Upper lobe of right lung (tissue), 1 donor: ENCODE measurements at regions not wholly inside any gene's neighbourhood (a gene's known extent, or its start where the extent isn't known, plus 50 kb on each side); places are given as distances from the start of the nearest gene placed in this dataset.

Experiments used
- ATAC-seq: fragments of 200-7000 bp; cut with Tn5 transposase; one replicate; pipeline ENCODE4 v1.9.1; 2020; ENCODE audit warnings: mild to moderate bottlenecking, moderate library complexity
- DNase-seq: peaks from one replicate; pipeline ENCODE4 v3.0.0-alpha.2; 2020
- H3K27ac ChIP-seq: fragments of 200-600 bp; one replicate; pipeline ENCODE4 v1.8.0; 2022
- H3K27me3 ChIP-seq: fragments of 200-600 bp; one replicate; pipeline ENCODE4 v1.8.0; 2022; ENCODE audit warnings: mild to moderate bottlenecking
- H3K36me3 ChIP-seq: fragments of 200-600 bp; one replicate; pipeline ENCODE4 v1.8.0; 2022
- H3K4me1 ChIP-seq: fragments of 200-600 bp; one replicate; pipeline ENCODE4 v1.8.0; 2022
- H3K4me3 ChIP-seq: fragments of 200-600 bp; one replicate; pipeline ENCODE4 v1.8.0; 2022; ENCODE audit warnings: mild to moderate bottlenecking
- H3K9me3 ChIP-seq: fragments of 200-600 bp; one replicate; pipeline ENCODE4 v1.8.0; 2022
- CTCF ChIP-seq: fragments of 200-600 bp; IDR thresholded peaks from one replicate; pipeline ENCODE4 v1.8.0; 2022; ENCODE audit warnings: antibody characterized with exemption
- intact Hi-C: fragments of 100-400 bp; cut with DNase I; formaldehyde crosslinking; loops from one replicate; pipeline ENCODE4 v1.11.0; 2022
- donor health status: DM: no; HTN: yes; CAD: no; lungs with severe emphysema.

GRCh38 chr4:63017300-63017699 is 1392.0 kb downstream of the TECRL start:
- Histone ChIP-seq H3K27me3 (no peaks in the 10 kb centered on the region), H3K36me3 (no peaks in the 10 kb centered on the region), H3K4me1 (no peaks in the 10 kb centered on the region), H3K9me3 (no peaks in the 10 kb centered on the region), H3K4me3 (no peak overlapping the region), H3K27ac (no peak overlapping the region)
- ATAC-seq (no peak), DNase-seq (no peak)
- intact Hi-C loops, result no loop called here
- no peak for TF ChIP-seq CTCF

GRCh38 chr4:62970846-62971245 is 1438.4 kb downstream of the TECRL start:
- Histone ChIP-seq H3K4me3 (no peak overlapping the region), H3K27ac (no peak overlapping the region)
- no peak for DNase-seq

GRCh38 chr4:62960415-62960814 is 1448.8 kb downstream of the TECRL start:
- ATAC-seq (no peak), DNase-seq (no peak)
- Histone ChIP-seq H3K4me3 (no peak overlapping the region), H3K27ac (no peak overlapping the region), H3K36me3 (no peaks in the 10 kb centered on the region), H3K27me3 (no peaks in the 10 kb centered on the region), H3K9me3 (no peaks in the 10 kb centered on the region), H3K4me1 (no peaks in the 10 kb centered on the region)
- intact Hi-C loops, result no loop called here
- no peak for TF ChIP-seq CTCF

More at GRCh38 chr4:62970846-62971245, 1438.4 kb downstream of the TECRL start:
- Histone ChIP-seq H3K9me3 (no peaks in the 10 kb centered on the region), H3K36me3 (no peaks in the 10 kb centered on the region), H3K27me3 (no peaks in the 10 kb centered on the region), H3K4me1 (no peaks in the 10 kb centered on the region)
- ATAC-seq, result no peak
- no peak for TF ChIP-seq CTCF
- intact Hi-C loops, result no loop called here

GRCh38 chr4:62953752-62954151 is 1455.5 kb downstream of the TECRL start:
- no peak overlapping the region for H3K4me3 ChIP-seq
- intact Hi-C loops, result no loop called here
- no peaks in the 10 kb centered on the region for H3K9me3 ChIP-seq
- ATAC-seq (no peak), DNase-seq (no peak)
- no peak overlapping the region for H3K27ac ChIP-seq
- TF ChIP-seq CTCF, result no peak
- H3K4me1 ChIP-seq, result no peaks in the 10 kb centered on the region
- no peaks in the 10 kb centered on the region for H3K36me3 ChIP-seq
- H3K27me3 ChIP-seq, result no peaks in the 10 kb centered on the region

GRCh38 chr4:62952366-62952765 is 1456.9 kb downstream of the TECRL start:
- H3K36me3 ChIP-seq, result no peaks in the 10 kb centered on the region
- no peak for DNase-seq
- no peak for TF ChIP-seq CTCF
- no peak overlapping the region for H3K4me3 ChIP-seq
- H3K9me3 ChIP-seq, result no peaks in the 10 kb centered on the region
- H3K27me3 ChIP-seq, result no peaks in the 10 kb centered on the region
- H3K27ac ChIP-seq, result no peak overlapping the region
- intact Hi-C loops, result no loop called here
- no peak for ATAC-seq
- no peaks in the 10 kb centered on the region for H3K4me1 ChIP-seq

- H3K27me3 ChIP-seq, result no peaks in the 10 kb centered on the region
- TF ChIP-seq CTCF, result no peak
- ATAC-seq, result no peak
- H3K9me3 ChIP-seq, result no peaks in the 10 kb centered on the region
- no peaks in the 10 kb centered on the region for H3K36me3 ChIP-seq
- no peak for DNase-seq
- H3K27ac ChIP-seq, result no peak overlapping the region
- no peaks in the 10 kb centered on the region for H3K4me1 ChIP-seq
- no peak overlapping the region for H3K4me3 ChIP-seq
- intact Hi-C loops, result no loop called here
Measured at GRCh38 chr4:62948108-62948507, 1461.1 kb downstream of the TECRL start.
